GM18861 (cell line): ENCODE measurements at regions not wholly inside any gene's neighbourhood (a gene's known extent, or its start where the extent isn't known, plus 50 kb on each side); places are given as distances from the start of the nearest gene placed in this dataset.
"Not testable (repeated sequence)": the region's sequence is repeated elsewhere in the genome, so short reads cannot be mapped to it uniquely, and the experiment has no call there.

Source experiments
- ATAC-seq: cut with Tn5 transposase; IDR thresholded peaks from one replicate; pipeline ENCODE4 v1.9.1; 2021; ENCODE audit not compliant: unreplicated experiment

- no peak for ATAC-seq
Observed at GRCh38 chr4:125573786-125574185, 259.0 kb downstream of the FAT4 start.

- no peak for ATAC-seq
Observed at GRCh38 chr4:125582302-125582701, 267.5 kb downstream of the FAT4 start.

GRCh38 chr4:125590158-125590557 lies 275.4 kb downstream of the FAT4 start:
- no peak for ATAC-seq

- ATAC-seq: no peak
Observed at GRCh38 chr4:125591290-125591689, 276.5 kb downstream of the FAT4 start.

GRCh38 chr4:125594056-125594602 lies 279.4 kb downstream of the FAT4 start:
- ATAC-seq: no peak

- ATAC-seq: not testable (repeated sequence)
Observed at GRCh38 chr4:125605926-125606325, 291.2 kb downstream of the FAT4 start.

- no peak for ATAC-seq
Observed at GRCh38 chr4:125620066-125620860, 305.5 kb downstream of the FAT4 start.

- ATAC-seq: no peak
Observed at GRCh38 chr4:125624951-125625350, 310.2 kb downstream of the FAT4 start.

GRCh38 chr4:125626946-125627345 lies 312.2 kb downstream of the FAT4 start:
- no peak for ATAC-seq

- ATAC-seq: no peak
Observed at GRCh38 chr4:125639182-125639621, 324.4 kb downstream of the FAT4 start.

GRCh38 chr4:125641611-125642010 lies 326.9 kb downstream of the FAT4 start:
- no peak for ATAC-seq

- no peak for ATAC-seq
Observed at GRCh38 chr4:125642645-125643044, 327.9 kb downstream of the FAT4 start.

- ATAC-seq: no peak
Observed at GRCh38 chr4:125649452-125649851, 334.7 kb downstream of the FAT4 start.

GRCh38 chr4:125650557-125650956 lies 335.8 kb downstream of the FAT4 start:
- no peak for ATAC-seq

- ATAC-seq: not testable (repeated sequence)
Observed at GRCh38 chr4:125651707-125652357, 337.1 kb downstream of the FAT4 start.

GRCh38 chr4:125658773-125659172 lies 344.0 kb downstream of the FAT4 start:
- ATAC-seq: no peak

- no peak for ATAC-seq
Observed at GRCh38 chr4:125663896-125664767, 349.4 kb downstream of the FAT4 start.

GRCh38 chr4:125666635-125667034 lies 351.9 kb downstream of the FAT4 start:
- ATAC-seq: no peak

- no peak for ATAC-seq
Observed at GRCh38 chr4:125676156-125676555, 361.4 kb downstream of the FAT4 start.

- ATAC-seq: no peak
Observed at GRCh38 chr4:125676583-125676982, 361.8 kb downstream of the FAT4 start.

GRCh38 chr4:125677665-125678307 lies 363.0 kb downstream of the FAT4 start:
- no peak for ATAC-seq
